Choroid plexus epithelial cell (primary cell): ENCODE measurements at regions not wholly inside any gene's neighbourhood (a gene's known extent, or its start where the extent isn't known, plus 50 kb on each side); places are given as distances from the start of the nearest gene placed in this dataset.

Source experiments
- DNase-seq: peaks from one replicate; pipeline ENCODE4 v3.0.0-alpha.2; 2010; ENCODE audit warnings: low read depth
- H3K4me3 ChIP-seq: 2 replicates; pipeline ENCODE4 v1.5.1; 2011; ENCODE audit warnings: low read depth, mild to moderate bottlenecking, control low read depth, low read length, moderate library complexity
- TF ChIP-seq, protein P1 (sequence below): conservative IDR thresholded peaks from 2 replicates; pipeline ENCODE4 v1.5.1; 2011; ENCODE audit warnings: low read depth, mild to moderate bottlenecking, control low read depth, inconsistent platforms, low read length, moderate library complexity

DNA sequence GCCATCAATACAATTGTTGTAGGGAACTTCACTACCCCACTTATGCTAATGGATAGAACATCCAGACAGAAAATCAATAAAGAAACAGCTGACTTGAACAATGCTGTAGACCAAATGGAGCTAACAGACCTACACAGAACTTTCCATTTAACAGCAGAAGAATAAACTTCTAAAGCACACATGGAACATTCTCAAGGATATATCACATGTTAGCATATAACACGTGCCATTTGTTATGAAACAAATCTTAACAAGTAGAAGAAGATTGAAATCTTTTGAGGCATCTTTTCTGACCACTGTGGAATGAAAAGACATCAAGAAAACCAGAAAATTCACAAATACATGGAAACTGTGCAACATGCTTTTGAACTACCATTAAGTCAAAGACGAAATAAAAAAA is 62.5 kb upstream of the RNU6-8 start:
- TF ChIP-seq, protein P1, sequence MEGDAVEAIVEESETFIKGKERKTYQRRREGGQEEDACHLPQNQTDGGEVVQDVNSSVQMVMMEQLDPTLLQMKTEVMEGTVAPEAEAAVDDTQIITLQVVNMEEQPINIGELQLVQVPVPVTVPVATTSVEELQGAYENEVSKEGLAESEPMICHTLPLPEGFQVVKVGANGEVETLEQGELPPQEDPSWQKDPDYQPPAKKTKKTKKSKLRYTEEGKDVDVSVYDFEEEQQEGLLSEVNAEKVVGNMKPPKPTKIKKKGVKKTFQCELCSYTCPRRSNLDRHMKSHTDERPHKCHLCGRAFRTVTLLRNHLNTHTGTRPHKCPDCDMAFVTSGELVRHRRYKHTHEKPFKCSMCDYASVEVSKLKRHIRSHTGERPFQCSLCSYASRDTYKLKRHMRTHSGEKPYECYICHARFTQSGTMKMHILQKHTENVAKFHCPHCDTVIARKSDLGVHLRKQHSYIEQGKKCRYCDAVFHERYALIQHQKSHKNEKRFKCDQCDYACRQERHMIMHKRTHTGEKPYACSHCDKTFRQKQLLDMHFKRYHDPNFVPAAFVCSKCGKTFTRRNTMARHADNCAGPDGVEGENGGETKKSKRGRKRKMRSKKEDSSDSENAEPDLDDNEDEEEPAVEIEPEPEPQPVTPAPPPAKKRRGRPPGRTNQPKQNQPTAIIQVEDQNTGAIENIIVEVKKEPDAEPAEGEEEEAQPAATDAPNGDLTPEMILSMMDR = no peak
- no peak for DNase-seq
- H3K4me3 ChIP-seq = no peak overlapping the region

DNA sequence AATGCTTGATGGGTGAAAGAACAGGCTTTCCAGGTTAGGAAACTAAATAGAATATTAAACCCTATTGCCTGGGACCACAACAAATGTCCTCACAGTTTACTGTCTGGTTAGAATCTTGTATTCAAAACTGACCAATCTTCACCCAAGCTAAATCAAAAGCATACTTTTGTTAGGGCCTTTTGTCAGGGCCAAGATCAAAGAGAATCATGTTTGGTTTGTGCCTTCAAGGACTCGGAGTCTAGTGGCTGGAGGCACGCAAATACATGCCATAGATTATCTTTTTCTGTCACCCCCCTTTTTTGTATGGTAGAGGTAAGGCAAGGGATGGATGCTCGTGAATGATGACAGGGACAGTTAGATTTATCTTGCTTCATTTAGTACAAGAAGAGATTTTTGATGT is 51.1 kb upstream of the AKAP6 start:
- TF ChIP-seq, protein P1 = no peak
- no peak for DNase-seq

More for the DNA sequence above, 51.1 kb upstream of the AKAP6 start:
- no peak overlapping the region for H3K4me3 ChIP-seq
